ENCODE measurements at regions not wholly inside any gene's neighbourhood (a gene's known extent, or its start where the extent isn't known, plus 50 kb on each side); places are given as distances from the start of the nearest gene placed in this dataset.
A peak's percentile ranks its signal among the peaks of the same experiment; 100 is the strongest.

GRCh38 chr2:33859176-33859575, 260.1 kb upstream of the FAM98A start:
- no peak for DNase-seq (ENCODE audit: low read depth, low spot score)
- ChIA-PET CTCF (no interaction called here), POLR2A (no interaction called here)
- TF ChIP-seq, protein P1, sequence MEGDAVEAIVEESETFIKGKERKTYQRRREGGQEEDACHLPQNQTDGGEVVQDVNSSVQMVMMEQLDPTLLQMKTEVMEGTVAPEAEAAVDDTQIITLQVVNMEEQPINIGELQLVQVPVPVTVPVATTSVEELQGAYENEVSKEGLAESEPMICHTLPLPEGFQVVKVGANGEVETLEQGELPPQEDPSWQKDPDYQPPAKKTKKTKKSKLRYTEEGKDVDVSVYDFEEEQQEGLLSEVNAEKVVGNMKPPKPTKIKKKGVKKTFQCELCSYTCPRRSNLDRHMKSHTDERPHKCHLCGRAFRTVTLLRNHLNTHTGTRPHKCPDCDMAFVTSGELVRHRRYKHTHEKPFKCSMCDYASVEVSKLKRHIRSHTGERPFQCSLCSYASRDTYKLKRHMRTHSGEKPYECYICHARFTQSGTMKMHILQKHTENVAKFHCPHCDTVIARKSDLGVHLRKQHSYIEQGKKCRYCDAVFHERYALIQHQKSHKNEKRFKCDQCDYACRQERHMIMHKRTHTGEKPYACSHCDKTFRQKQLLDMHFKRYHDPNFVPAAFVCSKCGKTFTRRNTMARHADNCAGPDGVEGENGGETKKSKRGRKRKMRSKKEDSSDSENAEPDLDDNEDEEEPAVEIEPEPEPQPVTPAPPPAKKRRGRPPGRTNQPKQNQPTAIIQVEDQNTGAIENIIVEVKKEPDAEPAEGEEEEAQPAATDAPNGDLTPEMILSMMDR (IDR thresholded peaks at IDR 0.05; ENCODE audit: insufficient read depth, low read length, missing control alignments), result no peak
- H3K4me3 ChIP-seq (ENCODE audit: low read depth, low read length), result no peak overlapping the region

GRCh38 chr2:33848486-33848885, 249.4 kb upstream of the FAM98A start:
- TF ChIP-seq, protein P1 (IDR thresholded peaks at IDR 0.05; ENCODE audit: insufficient read depth, low read length, missing control alignments), result no peak
- ChIA-PET CTCF (no interaction called here), POLR2A (no interaction called here)
- DNase-seq (ENCODE audit: low read depth, low spot score), result peak; percentile 1
- no peak overlapping the region for H3K4me3 ChIP-seq (ENCODE audit: low read depth, low read length)

GRCh38 chr2:33839791-33840190, 240.7 kb upstream of the FAM98A start:
- no peak overlapping the region for H3K4me3 ChIP-seq (ENCODE audit: low read depth, low read length)
- TF ChIP-seq, protein P1 (IDR thresholded peaks at IDR 0.05; ENCODE audit: insufficient read depth, low read length, missing control alignments), result no peak
- ChIA-PET POLR2A (no interaction called here), CTCF (no interaction called here)
- no peak for DNase-seq (ENCODE audit: low read depth, low spot score)

DNA sequence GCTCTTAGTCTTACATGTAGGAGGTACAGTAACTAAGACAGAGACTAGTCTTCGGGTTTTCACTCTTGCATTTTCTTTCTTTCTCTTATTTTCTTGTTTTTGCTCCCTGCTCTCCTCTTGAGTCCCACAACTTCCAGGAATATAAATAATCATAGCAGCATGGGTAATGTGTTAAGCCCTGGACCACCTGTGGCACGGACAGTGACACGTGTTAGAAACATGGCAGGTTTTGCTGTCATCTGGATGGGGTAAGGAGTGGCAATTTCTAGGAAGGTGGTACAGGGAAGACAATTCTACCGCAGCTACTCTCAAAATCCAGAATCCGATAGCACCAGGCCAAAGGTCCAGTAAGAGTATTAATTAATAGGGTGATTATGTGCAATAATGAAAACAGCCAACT, 237.5 kb upstream of the FAM98A start:
- TF ChIP-seq, protein P1 (IDR thresholded peaks at IDR 0.05; ENCODE audit: insufficient read depth, low read length, missing control alignments), result no peak
- ChIA-PET CTCF (no interaction called here), POLR2A (no interaction called here)
- no peak overlapping the region for H3K4me3 ChIP-seq (ENCODE audit: low read depth, low read length)
- no peak for DNase-seq (ENCODE audit: low read depth, low spot score)

DNA sequence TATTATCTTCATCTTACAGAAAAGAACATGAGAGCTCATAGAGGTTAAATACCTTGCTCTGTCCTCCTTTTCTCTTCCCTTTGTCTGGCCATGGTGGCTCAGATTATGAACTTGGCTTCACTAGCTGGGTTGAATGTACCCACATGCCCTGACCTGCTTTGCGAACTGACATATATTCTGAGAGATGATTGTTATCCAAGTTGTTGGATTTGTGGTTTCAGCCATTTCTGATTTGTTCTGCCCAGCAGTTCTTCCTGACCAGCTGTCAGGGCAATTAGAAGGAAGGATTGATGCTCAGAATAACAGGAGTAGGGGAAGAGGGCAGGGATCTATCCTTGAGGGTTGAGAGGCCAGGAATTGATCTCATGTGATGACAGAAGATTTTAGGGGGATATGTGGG, 236.8 kb upstream of the FAM98A start:
- DNase-seq (ENCODE audit: low read depth, low spot score), result no peak
- CTCF ChIA-PET, result no interaction called here

DNA sequence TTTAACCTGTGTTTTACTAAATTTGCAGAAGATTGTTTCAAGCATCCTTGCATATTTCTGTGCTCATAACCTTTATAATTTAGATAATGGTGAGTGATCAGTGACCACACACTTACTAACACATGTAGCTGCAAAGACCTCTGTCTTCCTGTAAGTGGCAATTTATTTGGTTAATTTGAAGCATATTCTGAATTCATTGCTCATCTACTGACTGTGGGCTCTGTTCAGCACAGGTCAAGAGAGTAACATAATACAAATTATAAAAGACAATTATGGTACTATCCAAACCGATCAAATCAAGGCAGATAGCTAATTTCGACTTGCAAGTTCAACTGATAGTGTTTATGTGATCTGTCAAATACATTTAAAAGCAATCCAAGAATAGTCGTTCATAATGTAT, 223.9 kb upstream of the FAM98A start:
- CTCF ChIA-PET, result no interaction called here
- no peak for DNase-seq (ENCODE audit: low read depth, low spot score)
- POLR2A ChIA-PET, result no interaction called here
- TF ChIP-seq, protein P1 (IDR thresholded peaks at IDR 0.05; ENCODE audit: insufficient read depth, low read length, missing control alignments), result no peak
- H3K4me3 ChIP-seq (ENCODE audit: low read depth, low read length), result no peak overlapping the region

More for the DNA sequence above, 236.8 kb upstream of the FAM98A start:
- TF ChIP-seq, protein P1 (IDR thresholded peaks at IDR 0.05; ENCODE audit: insufficient read depth, low read length, missing control alignments), result no peak
- POLR2A ChIA-PET, result no interaction called here
- no peak overlapping the region for H3K4me3 ChIP-seq (ENCODE audit: low read depth, low read length)

Data from AG04449 (cell line).